ENCODE measurements at regions not wholly inside any gene's neighbourhood (a gene's known extent, or its start where the extent isn't known, plus 50 kb on each side); places are given as distances from the start of the nearest gene placed in this dataset.

- TF ChIP-seq POLR2AphosphoS5 (IDR thresholded peaks at IDR 0.05; ENCODE audit: low read depth, low read length) (no peak), GFI1 (CRISPR knock-in tag; IDR thresholded peaks at IDR 0.05; ENCODE audit: borderline replicate concordance) (no peak), CTCF (CRISPR knock-in tag; IDR thresholded peaks at IDR 0.05) (no peak), USF2 (IDR thresholded peaks at IDR 0.05; ENCODE audit: low read depth, low read length) (no peak), USF2 (CRISPR knock-in tag; IDR thresholded peaks at IDR 0.05; ENCODE audit: borderline replicate concordance) (no peak), PATZ1 (CRISPR knock-in tag; IDR thresholded peaks at IDR 0.05) (no peak)
Observed at GRCh38 chr5:169430671-169431070, 129.7 kb upstream of the SLIT3 start.

Data from HepG2 (cell line).